ENCODE measurements at regions not wholly inside any gene's neighbourhood (a gene's known extent, or its start where the extent isn't known, plus 50 kb on each side); places are given as distances from the start of the nearest gene placed in this dataset.
"Not testable (repeated sequence)": the region's sequence is repeated elsewhere in the genome, so short reads cannot be mapped to it uniquely, and the experiment has no call there.

DNA sequence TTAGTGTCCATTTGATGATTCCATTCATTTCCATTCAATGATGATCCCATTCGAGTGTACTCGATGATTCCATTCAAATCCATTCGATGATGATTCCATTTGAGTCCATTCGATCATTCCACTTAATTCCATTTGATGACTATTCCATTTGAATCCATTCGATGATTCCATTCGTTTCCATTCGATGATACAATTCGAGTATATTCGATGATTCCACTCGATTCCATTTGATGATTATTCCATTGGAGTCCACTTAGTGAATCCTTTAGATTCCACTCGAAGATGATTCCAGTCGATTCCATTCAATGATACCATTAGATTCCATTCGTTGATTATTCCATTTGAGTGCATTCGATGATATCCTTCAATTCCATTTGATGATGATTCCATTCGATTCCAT lies 277.0 kb downstream of the CCT8L2 start:
- FAIRE-seq; DNase-seq (ENCODE audit: insufficient read length, low spot score): not testable (repeated sequence)
